HG02938 (cell line): ENCODE measurements at regions not wholly inside any gene's neighbourhood (a gene's known extent, or its start where the extent isn't known, plus 50 kb on each side); places are given as distances from the start of the nearest gene placed in this dataset.
"Not testable (repeated sequence)": the region's sequence is repeated elsewhere in the genome, so short reads cannot be mapped to it uniquely, and the experiment has no call there.

Experiments
- ATAC-seq: cut with Tn5 transposase; IDR thresholded peaks from one replicate; pipeline ENCODE4 v1.9.1; 2021; ENCODE audit warnings: mild to moderate bottlenecking, moderate library complexity; ENCODE audit not compliant: unreplicated experiment

DNA sequence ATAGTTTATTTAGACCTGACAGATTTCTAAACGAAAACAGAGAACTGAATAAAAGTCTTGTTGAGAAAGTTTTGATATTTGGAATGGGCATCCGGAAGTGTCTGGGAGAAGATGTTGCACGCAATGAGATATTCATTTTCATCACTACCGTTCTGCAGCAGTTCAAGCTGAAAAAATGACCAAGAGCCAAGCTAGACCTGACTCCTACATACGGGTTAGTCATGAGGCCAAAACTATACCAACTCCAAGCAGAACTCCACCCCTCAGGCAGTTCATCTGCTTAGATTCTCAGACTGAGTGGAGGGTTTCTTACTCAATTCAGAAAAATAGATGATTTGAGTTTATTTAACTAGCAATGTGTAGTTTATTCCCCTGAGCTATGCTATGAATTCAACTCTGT lies 95.4 kb upstream of the ANXA1 start:
- no peak for ATAC-seq

DNA sequence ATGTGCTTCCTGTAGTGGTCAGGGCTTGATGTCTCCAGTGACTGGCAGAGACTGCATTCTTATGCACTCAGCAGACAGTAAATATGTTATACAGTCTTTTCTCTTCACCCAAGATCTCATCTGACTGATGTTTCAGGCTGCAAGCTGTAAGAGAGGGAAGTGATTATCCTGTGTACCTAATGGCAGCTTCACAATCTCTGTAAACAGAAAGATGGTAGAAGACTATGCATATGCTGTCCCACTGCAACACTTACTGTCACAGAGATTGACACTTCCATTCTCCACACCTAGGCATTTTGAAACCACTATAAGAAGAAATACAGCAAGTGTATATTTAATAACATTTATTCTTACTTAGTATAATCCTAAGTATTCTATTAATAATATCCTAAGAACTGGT lies 97.6 kb upstream of the ANXA1 start:
- no peak for ATAC-seq

DNA sequence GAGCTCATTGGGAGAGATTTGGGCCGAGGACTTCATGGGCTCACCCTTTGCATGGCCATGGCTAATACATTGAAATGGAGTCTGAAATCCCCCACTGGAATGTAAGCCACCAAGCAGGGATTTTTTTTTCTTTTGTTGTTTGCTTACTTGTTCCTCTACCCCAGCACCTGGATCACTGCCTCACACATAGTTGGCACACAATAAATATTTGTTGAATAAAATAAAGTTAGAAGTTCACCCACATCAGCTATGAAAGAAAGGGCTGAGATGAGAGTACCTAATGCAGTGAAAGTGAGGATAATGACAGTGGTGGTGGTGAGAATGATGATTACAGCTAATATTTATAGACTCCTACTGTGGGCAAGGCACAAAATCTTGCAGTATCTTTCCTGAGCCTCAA lies 98.1 kb upstream of the ANXA1 start:
- no peak for ATAC-seq

DNA sequence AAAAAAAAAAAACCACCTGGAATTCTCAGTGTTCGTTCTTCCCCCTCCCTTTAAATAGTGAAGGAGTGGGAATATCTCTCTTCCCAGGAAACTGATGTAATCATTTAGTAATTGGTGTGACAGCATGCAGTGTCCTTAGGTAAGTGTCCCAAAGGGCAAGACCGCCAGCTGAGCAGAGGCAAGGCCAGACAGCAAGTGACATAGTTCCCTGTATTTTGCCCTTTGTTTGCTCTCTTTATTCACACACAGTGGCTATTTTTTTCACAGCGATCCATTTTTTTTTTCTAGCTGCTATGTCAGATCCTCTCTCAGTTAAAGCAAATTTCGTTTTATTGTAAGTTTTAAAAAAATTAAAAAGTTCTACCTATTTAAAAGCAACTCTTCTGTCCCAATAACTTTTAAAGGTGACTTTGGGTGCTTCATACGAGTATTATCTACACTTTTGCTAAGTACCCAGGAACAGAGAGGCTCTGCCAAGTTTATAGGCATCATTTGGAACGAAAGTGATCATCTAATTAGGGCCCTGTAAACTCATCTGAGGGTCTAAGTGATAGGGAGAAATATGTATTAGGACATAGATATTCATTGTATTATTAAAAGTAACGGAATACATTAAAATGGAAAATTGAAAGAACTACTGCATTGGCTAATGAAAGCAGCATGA lies 98.2 kb upstream of the ALDH1A1 start:
- ATAC-seq: no peak

DNA sequence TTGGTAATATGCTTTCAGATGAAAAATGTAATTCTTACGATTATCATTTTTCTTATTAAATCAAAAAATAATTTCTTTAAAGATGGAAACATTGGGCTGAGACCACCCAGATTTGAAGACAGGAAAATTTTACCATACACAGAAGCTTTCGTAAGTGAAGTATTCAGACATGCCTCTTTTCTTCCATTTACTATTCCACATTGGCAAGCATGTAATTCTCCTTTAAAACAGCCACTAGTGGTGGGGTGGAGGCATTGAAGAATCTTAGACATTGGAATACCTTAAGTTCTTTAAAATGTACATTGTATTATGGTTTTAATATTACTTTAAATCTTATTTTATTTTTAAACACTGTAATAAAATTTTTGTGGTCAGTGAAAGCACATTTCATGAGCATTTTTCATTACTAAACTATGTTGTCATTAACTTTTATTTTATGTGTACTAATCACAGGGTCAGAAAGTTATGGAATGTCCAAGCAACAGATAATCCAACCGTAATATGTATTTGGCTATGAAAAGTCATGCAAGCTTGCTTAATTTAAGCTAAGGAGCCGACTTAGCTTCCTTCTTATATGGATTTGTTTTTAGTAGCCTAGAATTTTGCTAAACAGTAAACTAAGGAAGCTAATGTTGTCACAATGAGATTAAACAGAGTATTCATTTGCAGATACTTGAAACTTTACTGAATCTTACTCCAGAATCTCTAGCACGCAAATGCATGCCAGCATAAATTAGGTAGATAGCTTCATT lies 97.4 kb upstream of the ALDH1A1 start:
- ATAC-seq: no peak

DNA sequence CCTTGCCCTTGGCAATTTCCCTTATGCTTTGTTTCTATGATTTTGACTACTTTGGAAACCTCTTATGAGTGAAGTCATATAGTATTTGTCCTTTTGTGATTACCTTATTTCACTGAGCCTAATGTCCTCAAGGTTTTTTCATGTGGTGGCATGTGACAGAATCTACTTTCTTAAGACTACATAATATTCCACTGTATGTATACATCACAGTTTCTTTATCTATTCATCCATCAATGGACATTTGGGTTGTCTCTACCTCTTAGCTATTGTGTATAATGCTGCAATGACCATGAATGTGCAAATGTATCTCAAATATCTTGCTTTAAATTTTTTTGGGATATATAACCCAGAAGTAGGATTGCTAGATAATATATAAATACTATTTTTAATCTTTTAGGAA lies 96.4 kb upstream of the ALDH1A1 start:
- ATAC-seq: no peak

DNA sequence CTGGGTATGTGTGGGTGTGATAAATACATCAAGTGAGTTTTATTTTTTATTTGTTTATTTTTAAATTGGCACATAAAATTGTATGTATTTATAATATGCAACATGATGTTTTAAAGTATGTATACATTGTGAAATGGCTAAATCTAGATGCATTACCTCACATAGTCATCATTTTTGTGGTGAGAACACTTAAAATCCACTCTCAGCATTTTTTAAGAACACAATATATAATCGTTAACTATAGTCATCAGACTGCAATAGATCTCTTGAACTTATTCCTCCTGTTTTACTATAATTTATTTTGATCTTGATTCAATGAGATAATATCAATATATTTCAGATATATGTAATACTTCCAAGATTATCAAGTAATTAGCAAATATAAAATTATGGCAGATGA lies 93.9 kb upstream of the ALDH1A1 start:
- ATAC-seq: no peak

DNA sequence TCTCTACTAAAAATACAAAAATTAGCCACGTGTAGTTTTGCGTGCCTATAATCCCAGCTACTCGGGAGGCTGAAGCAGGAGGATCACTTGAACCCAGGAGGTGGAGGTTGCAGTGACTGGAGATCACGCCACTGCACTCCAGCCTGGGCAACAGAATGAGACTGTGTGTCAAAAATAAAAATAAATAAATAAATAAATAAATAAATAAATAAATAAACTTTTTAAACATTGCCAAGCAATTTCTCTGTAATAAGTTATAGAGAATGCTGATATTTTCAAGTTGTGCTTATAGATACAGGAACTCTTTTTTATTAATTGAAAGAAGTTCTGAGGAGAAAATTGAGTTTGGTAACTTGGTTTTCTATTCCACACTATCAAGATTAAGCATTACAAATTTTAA lies 91.9 kb upstream of the ALDH1A1 start:
- not testable (repeated sequence) for ATAC-seq

DNA sequence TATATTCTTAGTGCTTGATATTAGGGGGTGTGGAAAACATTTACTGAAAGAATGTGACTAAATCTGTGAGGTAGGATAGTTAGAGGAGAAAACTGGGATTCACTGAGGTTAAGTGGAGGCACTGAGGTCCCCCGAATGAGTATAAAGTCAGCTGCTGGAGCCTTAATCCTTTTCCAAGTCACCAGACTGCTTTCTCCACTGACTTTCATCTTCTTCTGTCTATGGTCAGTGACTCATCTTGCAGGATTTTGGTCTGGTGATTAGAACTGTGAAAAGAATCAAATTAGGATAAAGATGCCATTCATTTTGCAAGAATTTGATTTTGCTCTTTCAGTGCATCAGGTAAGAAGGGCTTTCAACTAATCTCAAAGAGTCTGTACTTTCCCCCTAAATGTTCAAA lies 89.3 kb upstream of the ALDH1A1 start:
- no peak for ATAC-seq

DNA sequence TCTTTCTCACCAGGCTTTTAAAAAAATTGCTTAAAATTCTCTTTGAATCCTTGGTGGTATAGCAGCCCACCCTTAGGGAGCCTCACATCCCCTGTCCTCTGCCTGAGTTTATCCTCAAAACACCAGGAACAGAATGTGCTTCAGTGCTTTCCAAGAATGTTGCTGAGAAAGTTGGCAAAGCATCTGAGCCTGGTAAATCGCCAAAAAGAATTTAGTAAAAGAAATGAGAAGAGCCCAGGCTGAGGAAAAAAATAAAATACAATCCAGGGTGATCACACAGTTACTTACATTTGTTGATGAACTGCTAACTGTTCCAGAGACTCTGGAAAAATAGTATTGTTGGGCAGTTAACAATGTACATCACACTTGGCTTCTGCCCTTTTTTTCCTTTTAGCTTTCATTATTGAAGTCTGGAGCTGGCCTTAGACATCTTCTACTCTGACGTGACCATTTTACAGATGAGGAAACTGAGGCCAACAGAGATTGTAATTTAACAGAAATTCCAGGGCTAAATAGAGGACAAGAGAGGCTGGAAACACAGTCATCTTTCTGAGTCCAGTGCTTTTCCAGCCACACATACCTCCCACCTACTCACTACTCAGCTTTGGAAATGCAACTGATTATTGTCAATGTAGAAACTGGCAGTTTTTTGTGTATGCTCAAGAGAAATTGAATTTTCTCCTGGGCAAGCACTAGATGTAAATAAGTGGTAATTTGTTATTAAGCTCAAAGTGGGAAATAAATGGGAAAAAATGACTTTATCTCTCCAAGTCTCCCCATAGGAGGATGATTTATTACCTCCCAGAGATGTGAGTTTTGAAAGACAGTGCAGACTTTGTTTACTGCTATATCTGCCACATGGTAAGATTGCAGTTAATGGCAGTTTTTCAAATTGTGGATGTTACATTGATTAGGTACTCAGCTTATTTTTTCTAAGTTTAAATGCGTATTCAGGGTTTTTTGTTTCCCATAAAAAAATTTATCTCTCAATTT lies 86.7 kb upstream of the ALDH1A1 start:
- no peak for ATAC-seq

DNA sequence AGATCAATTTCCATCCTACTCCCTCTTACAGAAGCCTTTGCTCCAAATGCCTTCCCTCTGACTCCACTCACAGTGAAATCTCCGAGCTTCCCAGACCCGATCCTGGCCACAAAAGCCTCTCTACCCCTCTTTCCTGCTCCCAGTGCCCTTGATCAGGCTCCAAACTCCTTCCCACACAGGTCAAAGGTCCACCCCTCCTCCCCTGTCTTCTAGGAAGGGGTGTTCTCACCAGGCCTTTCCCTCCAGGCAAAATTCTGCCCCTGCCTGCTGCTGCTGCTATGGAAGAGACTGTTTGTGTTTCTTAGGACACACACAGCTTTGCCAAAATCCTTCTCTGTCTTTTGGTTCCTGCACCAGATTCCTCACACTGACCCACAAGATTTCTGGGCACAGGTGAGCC lies 85.8 kb upstream of the ALDH1A1 start:
- ATAC-seq: no peak

DNA sequence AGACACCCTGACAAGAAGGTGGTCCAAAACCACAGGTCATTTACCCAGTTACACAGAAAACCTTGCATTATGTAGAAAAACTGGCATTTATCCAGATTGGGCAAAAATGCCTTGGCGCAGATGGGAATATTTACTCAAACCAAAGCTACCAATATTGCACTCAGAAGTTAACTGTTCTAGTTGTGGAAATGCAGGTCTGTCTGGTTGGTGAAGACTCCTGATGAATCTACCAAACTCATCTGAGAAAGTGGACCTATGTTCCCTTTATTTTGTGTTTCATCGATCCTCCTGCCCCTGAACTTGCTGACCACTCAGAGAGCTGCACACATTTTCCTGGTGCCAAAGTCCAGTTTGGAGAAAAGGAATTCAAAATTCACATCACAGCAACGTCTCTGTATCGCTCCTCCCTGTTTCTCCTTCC lies 85.2 kb upstream of the ALDH1A1 start:
- no peak for ATAC-seq

DNA sequence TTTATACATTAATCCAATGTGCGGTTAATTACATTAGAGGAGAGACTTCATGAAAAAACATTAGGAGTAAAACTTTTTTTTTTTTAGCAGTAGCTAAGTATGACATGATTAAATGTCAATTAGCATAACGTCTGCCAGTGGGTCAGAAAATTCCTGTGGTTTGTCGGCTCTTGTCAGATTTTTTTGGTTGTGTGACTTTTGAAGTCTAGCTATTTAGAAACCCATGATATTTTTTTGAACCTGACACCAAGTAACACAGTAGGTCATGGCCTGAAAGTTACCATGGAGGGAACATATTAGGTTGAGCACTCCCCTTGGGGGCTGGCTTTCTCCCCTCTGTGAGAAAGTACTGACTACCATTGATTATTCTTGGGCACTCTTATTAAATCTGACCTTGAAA lies 84.8 kb upstream of the ALDH1A1 start:
- no peak for ATAC-seq

DNA sequence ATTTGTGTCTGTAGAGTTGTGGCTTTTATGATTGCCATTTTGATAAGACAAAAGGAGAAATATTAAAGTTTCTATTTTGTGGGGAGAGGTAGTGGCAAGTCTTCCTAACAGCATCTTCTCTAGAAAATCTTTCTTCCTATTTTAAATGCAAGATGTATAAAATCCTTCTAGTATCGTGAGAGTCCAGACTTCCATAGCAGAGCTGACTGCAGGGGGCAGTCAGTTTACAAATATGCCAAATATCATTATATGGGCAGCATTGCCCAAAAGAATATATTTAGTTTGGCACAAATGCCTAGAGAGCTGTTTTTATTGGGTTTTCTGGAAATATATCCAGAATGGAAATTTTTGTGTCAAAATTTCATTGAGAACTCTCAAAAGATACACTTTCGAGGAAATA lies 82.1 kb upstream of the ALDH1A1 start:
- ATAC-seq: no peak

DNA sequence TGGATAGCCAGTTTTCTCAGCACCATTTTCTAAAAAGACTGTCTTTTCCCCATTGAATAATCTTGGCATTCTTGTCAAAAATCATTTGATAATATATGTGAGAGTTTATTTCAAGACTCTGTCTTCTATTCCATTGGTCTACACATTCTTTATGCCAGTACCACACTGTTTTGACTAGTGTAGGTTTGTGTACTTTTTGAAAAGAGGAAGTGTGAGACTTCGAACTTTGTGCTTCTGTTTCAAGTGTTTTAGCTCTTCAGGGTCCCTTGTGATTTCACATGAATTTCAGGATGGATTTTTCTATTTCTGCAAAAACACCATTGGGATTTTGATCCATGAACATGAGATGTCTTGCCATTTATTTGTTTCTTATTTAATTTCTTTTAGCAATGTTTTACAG lies 78.5 kb upstream of the ALDH1A1 start:
- no peak for ATAC-seq

DNA sequence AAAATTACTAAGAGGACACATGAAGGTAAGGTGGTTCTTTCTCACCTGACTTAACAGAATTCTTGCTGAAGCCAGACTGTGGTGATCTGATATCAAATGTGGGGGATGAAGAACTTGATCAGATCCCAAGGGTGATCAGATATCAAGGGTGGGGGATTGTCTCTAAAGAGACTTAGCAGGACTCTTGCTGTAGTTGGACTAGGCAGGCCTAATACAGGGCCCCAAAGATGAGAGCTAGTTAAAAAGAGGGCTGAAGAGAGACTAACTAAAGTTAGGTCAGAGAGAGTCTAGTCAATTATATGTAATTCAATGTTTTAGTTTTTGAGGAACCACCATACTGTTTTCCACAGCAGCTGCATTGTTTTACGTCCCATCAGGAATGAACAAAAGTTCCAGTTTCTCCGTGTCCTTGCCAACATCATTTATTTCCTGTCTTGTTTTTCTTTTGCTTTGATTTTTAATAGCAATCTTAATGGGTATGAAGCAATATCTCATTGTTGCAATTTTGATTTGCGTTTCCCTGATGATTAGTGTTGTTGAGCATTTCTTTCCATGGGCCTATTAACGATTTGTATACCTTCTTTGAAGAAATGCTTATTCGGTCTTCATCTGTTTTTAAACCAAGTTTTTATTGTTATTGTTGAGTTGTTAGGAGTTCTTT lies 77.6 kb upstream of the ALDH1A1 start:
- ATAC-seq: no peak

DNA sequence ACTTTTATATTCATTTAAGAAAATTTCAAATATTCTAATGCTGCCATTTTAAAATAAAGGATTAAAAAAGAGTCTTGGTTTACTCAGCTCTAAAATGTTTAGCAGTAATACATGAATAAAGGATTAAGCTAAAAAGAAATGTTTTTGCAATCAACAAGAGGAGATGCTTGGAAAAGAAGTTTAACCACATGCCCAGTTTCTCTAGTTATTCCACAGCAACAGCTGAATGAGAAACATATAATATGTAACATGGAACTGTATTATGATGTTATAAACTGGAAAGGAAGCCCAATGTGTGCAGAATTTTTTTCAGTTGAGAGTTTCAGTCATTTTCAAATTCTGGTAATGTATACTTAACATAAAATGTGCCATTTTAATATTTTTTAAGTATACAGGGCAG lies 76.5 kb upstream of the ALDH1A1 start:
- ATAC-seq: no peak

DNA sequence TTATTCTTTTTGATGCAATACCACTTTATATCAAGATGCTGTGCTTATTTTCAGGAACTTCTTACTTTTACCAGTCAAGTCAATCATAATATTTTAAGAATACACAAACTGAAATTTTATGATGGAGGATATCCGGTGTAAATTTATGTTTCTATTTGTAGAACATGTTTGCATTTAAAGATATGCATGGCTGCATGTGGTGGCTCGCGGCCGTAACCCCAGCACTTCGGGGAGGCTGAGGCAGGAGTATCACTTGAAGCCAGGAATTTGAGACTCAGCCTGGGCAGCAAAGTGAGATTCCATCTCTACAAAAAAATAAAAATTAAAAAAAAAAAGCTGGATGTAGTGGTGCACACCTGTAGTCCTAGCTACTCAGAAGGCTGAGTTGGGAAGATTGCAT lies 73.5 kb upstream of the ALDH1A1 start:
- no peak for ATAC-seq

DNA sequence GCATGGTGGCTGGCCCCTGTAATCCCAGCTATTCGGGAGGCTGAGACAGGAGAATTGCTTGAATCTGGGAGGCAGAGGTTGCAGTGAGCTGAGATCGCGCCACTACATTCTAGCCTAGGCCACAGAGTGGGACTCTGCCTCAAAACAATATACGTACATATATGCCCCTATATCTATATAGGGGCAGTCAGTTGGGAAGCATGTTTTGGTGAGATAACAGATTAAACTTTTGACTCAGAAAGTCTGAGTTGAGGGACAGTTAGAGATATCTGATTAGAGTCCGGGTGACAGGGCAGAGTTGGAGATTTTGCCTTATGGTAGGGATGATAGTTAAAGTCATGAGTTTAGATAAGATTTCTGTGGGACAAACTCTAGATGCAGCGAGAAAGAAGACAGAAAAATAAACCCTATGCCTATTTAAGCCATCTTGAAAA lies 71.8 kb upstream of the ALDH1A1 start:
- no peak for ATAC-seq

DNA sequence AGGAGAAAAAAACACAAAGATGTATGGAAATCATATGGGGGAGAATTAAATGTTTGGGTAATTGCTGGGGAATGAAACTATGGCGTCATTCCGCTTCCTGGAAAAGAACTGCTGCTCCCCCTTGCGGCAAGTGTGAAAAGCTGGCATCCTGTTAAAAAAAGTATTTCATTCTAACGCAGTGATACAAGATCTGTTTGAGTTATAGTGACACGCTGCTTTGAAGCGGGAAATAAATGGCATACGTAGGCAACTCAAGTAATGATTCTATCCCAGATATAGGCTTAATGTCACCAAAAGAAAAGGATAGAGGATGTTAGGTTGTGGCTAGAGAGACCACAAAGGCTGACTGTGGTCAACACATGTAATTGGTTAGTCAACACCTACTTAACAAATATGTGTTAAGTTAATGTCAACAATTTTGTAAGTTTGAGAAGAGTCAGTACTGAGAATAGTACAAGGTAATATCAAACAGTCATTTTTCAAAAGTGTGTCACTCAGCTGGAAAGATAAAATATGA lies 70.2 kb upstream of the ALDH1A1 start:
- ATAC-seq: no peak

DNA sequence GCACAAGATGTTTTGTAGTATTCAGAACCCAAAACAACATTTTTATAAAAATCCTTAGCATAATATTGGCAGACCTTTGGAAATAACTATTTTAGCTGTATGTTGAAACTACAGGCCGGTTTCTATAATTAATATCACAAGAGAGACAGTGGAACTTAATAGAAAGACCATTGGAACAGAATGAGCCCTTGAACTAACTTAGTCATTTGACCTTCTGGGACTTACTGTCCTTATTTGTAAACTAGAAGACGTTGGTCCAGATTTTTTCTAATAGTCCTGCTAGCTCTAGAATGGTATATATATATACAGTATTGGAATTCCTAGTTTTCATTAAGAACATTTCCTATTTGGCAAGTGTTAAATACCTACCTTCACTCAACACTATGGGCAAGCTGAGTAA lies 69.5 kb upstream of the ALDH1A1 start:
- ATAC-seq: no peak
